Esophagus muscularis mucosa (tissue), 4 donors: ENCODE measurements at regions not wholly inside any gene's neighbourhood (a gene's known extent, or its start where the extent isn't known, plus 50 kb on each side); places are given as distances from the start of the nearest gene placed in this dataset.

ENCODE experiments used
- EP300 ChIP-seq: sonication (generic); formaldehyde crosslinking; IDR thresholded peaks from one replicate; pipeline ENCODE4 v1.6.1; 2017; ENCODE audit warnings: antibody characterized with exemption
- POLR2A ChIP-seq: fragments of 450-650 bp; IDR thresholded peaks from one replicate; pipeline ENCODE4 v1.6.1; 2017; ENCODE audit warnings: antibody characterized with exemption, moderate library complexity, mild to moderate bottlenecking, low read depth
- POLR2AphosphoS5 ChIP-seq, 2 donors: sonication (generic); formaldehyde crosslinking; IDR thresholded peaks; one replicate each; pipeline ENCODE4 v1.6.1; 2017; ENCODE audit warnings: antibody characterized with exemption in 2 of 2
- TF ChIP-seq, protein P1 (sequence below), 3 experiments: fragments of 200-600 bp in 2 of 3; fragments of 450-650 bp in 1 of 3; sonication (generic) in 2 of 3; IDR thresholded peaks; one replicate each; pipeline ENCODE4 v1.5.1; 2017 to 2019; ENCODE audit warnings: antibody characterized with exemption in 3 of 3, mild to moderate bottlenecking in 2 of 3, moderate library complexity in 1 of 3

DNA sequence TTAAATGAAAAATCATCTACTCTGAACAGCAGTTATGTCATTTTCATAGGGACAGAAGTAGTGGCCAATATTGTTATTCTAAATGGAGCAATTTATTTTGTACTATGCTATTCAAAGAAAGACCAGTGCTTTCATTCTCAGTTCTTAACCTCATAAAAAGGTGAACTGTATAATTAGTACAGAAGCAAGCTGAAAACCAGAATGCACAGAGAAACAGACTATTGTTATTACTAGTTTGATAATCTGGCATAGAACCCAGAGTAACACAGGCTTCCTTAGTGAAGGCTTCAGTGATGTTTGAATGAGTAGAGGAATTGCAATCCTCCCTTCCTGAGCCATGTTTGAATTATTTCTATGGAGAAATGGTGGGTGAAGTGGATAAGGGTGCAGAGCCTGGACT, 131.6 kb upstream of the LRRC7 start:
- TF ChIP-seq, protein P1, sequence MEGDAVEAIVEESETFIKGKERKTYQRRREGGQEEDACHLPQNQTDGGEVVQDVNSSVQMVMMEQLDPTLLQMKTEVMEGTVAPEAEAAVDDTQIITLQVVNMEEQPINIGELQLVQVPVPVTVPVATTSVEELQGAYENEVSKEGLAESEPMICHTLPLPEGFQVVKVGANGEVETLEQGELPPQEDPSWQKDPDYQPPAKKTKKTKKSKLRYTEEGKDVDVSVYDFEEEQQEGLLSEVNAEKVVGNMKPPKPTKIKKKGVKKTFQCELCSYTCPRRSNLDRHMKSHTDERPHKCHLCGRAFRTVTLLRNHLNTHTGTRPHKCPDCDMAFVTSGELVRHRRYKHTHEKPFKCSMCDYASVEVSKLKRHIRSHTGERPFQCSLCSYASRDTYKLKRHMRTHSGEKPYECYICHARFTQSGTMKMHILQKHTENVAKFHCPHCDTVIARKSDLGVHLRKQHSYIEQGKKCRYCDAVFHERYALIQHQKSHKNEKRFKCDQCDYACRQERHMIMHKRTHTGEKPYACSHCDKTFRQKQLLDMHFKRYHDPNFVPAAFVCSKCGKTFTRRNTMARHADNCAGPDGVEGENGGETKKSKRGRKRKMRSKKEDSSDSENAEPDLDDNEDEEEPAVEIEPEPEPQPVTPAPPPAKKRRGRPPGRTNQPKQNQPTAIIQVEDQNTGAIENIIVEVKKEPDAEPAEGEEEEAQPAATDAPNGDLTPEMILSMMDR (IDR thresholded peaks at IDR 0.05), result no peak
- no peak for TF ChIP-seq POLR2A
- no peak for TF ChIP-seq EP300
- no peak for TF ChIP-seq POLR2AphosphoS5 (IDR thresholded peaks at IDR 0.05)
